ENCODE measurements at regions not wholly inside any gene's neighbourhood (a gene's known extent, or its start where the extent isn't known, plus 50 kb on each side); places are given as distances from the start of the nearest gene placed in this dataset.

DNA sequence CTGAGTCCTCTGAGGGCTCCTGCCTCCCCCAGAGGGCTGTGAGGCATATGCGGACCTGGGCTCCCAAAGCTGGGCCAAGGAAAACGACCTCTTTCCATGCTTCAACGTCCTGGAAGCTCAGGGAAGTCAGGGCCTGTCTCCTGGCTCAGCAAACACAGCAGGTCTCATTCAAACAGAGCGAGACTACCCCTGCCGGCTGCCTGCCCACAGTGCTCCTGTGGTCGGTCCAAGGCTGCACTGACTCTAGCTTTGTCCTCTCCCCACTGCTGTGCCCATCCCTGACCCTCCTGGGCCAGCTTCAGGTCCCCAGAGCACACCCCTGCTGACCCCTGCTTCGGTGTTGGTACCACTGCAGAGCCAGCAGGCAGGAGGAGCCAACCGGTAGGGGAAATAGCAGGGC, 79.6 kb downstream of the PDCL3 start:
- H3K9me3 ChIP-seq, result no peaks in the 10 kb centered on the region
- no peaks in the 10 kb centered on the region for H3K27me3 ChIP-seq
- no peak overlapping the region for H3K27ac ChIP-seq
- H3K36me3 ChIP-seq, result no peaks in the 10 kb centered on the region
- H3K4me3 ChIP-seq, result no peak overlapping the region
- DNase-seq, result no peak
- TF ChIP-seq EP300 (IDR thresholded peaks at IDR 0.05), result no peak
- no peak for TF ChIP-seq POLR2A (IDR thresholded peaks at IDR 0.05)
- TF ChIP-seq, protein P1, sequence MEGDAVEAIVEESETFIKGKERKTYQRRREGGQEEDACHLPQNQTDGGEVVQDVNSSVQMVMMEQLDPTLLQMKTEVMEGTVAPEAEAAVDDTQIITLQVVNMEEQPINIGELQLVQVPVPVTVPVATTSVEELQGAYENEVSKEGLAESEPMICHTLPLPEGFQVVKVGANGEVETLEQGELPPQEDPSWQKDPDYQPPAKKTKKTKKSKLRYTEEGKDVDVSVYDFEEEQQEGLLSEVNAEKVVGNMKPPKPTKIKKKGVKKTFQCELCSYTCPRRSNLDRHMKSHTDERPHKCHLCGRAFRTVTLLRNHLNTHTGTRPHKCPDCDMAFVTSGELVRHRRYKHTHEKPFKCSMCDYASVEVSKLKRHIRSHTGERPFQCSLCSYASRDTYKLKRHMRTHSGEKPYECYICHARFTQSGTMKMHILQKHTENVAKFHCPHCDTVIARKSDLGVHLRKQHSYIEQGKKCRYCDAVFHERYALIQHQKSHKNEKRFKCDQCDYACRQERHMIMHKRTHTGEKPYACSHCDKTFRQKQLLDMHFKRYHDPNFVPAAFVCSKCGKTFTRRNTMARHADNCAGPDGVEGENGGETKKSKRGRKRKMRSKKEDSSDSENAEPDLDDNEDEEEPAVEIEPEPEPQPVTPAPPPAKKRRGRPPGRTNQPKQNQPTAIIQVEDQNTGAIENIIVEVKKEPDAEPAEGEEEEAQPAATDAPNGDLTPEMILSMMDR (IDR thresholded peaks at IDR 0.05), result no peak
- TF ChIP-seq POLR2AphosphoS5 (IDR thresholded peaks at IDR 0.05), result no peak
- 76 to 88% methylated on average over 8 of the region's 8 CpGs for WGBS, 2 donors
- intact Hi-C loops (cut with DNase I), result no loop called here
- H3K4me1 ChIP-seq, result no peaks in the 10 kb centered on the region

DNA sequence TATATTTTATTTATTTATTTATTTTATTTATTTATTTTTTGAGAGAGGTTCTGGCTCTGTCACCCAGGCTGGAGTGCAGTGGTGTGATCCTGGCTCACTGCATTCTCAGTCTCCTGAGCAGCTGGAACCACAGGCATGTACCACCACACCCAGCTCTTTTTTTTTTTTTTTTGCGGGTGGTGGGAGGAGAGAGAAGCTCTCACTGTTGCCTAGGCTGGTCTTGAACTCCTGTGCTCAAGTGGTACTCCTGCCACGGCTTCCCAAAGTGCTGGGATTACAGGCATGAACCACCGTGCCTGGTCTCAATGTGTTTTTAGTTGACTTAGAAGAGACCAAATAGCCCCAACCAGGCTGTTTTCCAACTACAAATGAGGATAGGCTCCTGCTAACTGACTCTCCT, 80.7 kb downstream of the PDCL3 start:
- intact Hi-C loops (cut with DNase I), result no loop called here
- no peaks in the 10 kb centered on the region for H3K27me3 ChIP-seq
- WGBS, 2 donors, result 75 to 82% methylated on average over 3 of the region's 3 CpGs
- H3K4me1 ChIP-seq, result no peaks in the 10 kb centered on the region
- TF ChIP-seq, protein P1 (IDR thresholded peaks at IDR 0.05), result no peak
- TF ChIP-seq POLR2A (IDR thresholded peaks at IDR 0.05) (no peak), EP300 (IDR thresholded peaks at IDR 0.05) (no peak), POLR2AphosphoS5 (IDR thresholded peaks at IDR 0.05) (no peak)
- no peak for DNase-seq
- no peaks in the 10 kb centered on the region for H3K9me3 ChIP-seq
- no peak overlapping the region for H3K4me3 ChIP-seq
- H3K27ac ChIP-seq, result no peak overlapping the region
- no peaks in the 10 kb centered on the region for H3K36me3 ChIP-seq

DNA sequence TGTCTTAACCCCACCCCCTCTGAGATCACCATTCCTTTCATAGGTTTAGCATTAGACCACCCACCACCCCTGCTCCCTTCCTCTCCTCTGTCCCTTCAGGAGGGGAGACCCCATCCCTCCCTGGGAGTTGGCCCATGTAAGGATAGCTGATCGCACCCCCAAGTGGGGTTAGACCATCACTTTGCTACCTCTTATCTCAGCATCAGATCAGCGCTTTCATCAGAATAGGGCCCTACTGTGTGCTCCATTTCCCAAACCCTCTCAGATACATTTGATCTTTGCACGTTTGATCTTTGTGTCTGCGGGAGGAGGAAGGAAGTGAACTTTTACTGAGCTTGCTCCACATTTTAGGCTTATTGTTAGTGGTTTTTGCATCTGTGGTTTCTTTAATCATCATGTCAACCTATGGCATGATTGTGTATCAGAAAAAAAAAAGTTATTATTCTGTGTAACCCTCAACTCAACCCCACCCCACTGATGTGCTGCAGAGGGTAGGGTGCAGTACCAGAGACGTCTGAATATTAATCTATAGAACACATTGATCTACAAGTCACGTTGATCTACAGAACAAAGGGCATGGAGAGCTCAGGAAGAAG, 81.2 kb downstream of the PDCL3 start:
- Histone ChIP-seq H3K9me3 (no peaks in the 10 kb centered on the region), H3K27me3 (no peaks in the 10 kb centered on the region), H3K27ac (no peak overlapping the region), H3K4me3 (no peak overlapping the region), H3K36me3 (no peaks in the 10 kb centered on the region), H3K4me1 (no peaks in the 10 kb centered on the region)
- DNase-seq, result no peak
- 48 to 72% methylated on average over 6 of the region's 6 CpGs for WGBS, 2 donors
- intact Hi-C loops (cut with DNase I), result no loop called here
- no peak for TF ChIP-seq EP300 (IDR thresholded peaks at IDR 0.05)
- TF ChIP-seq POLR2A (IDR thresholded peaks at IDR 0.05), result no peak
- TF ChIP-seq POLR2AphosphoS5 (IDR thresholded peaks at IDR 0.05), result no peak
- TF ChIP-seq, protein P1 (IDR thresholded peaks at IDR 0.05), result no peak

DNA sequence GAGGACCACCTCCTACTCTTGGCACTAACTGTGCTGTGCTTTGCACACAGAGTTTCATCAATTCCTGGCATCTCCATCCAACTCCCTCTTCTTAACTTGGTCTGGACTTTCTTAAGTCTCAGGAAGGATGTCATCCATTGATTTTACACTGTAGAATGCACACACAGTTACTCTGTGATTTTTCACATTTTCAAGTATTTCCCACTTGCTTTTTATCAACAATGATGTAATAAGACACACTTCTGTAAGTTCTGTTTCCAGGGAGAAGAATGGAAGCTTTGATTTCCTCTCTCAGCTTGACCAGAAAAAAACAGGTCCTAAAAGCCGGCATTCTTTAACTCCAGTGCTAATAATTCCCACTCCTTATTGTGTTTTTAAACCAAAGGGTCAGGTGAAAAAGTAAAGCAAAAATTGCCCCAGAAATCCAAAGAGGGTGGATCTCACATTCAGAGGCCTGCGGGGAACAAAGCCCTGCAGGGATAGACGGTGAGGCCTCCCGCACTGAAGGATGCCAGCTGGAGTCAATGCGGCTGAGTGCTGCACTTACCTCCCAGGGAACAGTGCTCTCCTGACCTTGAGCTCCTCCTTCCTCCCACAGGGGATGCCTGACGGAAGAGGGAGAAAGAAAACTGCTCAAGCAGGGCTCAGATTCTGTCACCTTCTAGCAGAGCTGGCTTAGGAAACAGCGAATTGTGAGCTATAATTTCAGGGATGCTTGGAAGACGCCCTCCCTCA, 83.1 kb downstream of the PDCL3 start:
- no peaks in the 10 kb centered on the region for H3K27me3 ChIP-seq
- H3K4me3 ChIP-seq, result no peak overlapping the region
- TF ChIP-seq POLR2A (IDR thresholded peaks at IDR 0.05) (no peak), POLR2AphosphoS5 (IDR thresholded peaks at IDR 0.05) (no peak), EP300 (IDR thresholded peaks at IDR 0.05) (no peak)
- TF ChIP-seq, protein P1 (IDR thresholded peaks at IDR 0.05), result no peak
- no peak for DNase-seq
- no peaks in the 10 kb centered on the region for H3K9me3 ChIP-seq
- intact Hi-C loops (cut with DNase I), result no loop called here
- H3K27ac ChIP-seq, result no peak overlapping the region
- WGBS, 2 donors, result 72 to 73% methylated on average over 8 of the region's 8 CpGs
- H3K36me3 ChIP-seq, result no peaks in the 10 kb centered on the region
- H3K4me1 ChIP-seq, result no peaks in the 10 kb centered on the region
